Colonic mucosa (tissue), 4 donors: ENCODE measurements at regions not wholly inside any gene's neighbourhood (a gene's known extent, or its start where the extent isn't known, plus 50 kb on each side); places are given as distances from the start of the nearest gene placed in this dataset.

Source experiments
- DNase-seq: peaks from one replicate; pipeline ENCODE4 v3.0.0-alpha.2; 2020
- H3K27ac ChIP-seq: fragments of 200-600 bp; one replicate; pipeline ENCODE4 v1.8.0; 2021
- H3K27me3 ChIP-seq: fragments of 200-600 bp; one replicate; pipeline ENCODE4 v1.8.0; 2021
- H3K36me3 ChIP-seq: fragments of 200-600 bp; one replicate; pipeline ENCODE4 v1.8.0; 2021
- H3K4me1 ChIP-seq: fragments of 200-600 bp; one replicate; pipeline ENCODE4 v1.8.0; 2021; ENCODE audit warnings: mild to moderate bottlenecking
- H3K4me3 ChIP-seq: fragments of 200-600 bp; one replicate; pipeline ENCODE4 v1.8.0; 2021
- H3K9ac ChIP-seq, 2 donors: one replicate each; pipeline ENCODE4 v1.7.0; 2013; ENCODE audit warnings: control low read depth in 2 of 2, low read depth in 2 of 2, low read length in 2 of 2
- H3K9me3 ChIP-seq: fragments of 200-600 bp; one replicate; pipeline ENCODE4 v1.8.0; 2021
- CTCF ChIP-seq: fragments of 200-600 bp; IDR thresholded peaks from one replicate; pipeline ENCODE4 v1.8.0; 2022; ENCODE audit warnings: antibody characterized with exemption, mild to moderate bottlenecking
- intact Hi-C: fragments of 100-400 bp; cut with DNase I; formaldehyde crosslinking; loops from one replicate; pipeline ENCODE4 v1.14.1; 2022
- donor health status: healthy.
- donor health status: DM: no; HTN: no; CAD: no.
- donor health status: DM: no; HTN: no; CAD: no.

GRCh38 chr6:156647140-156647784 is 129.9 kb upstream of the ARID1B start:
- intact Hi-C loops, result no loop called here
- Histone ChIP-seq H3K36me3 (no peaks in the 10 kb centered on the region), H3K27ac (no peak overlapping the region), H3K27me3 (no peaks in the 10 kb centered on the region), H3K4me1 (no peaks in the 10 kb centered on the region), H3K4me3 (no peak overlapping the region), H3K9me3 (no peaks in the 10 kb centered on the region), H3K9ac (no peak overlapping the region)
- DNase-seq, result no peak
- TF ChIP-seq CTCF, result no peak

GRCh38 chr6:156646496-156646895 is 130.7 kb upstream of the ARID1B start:
- H3K4me3 ChIP-seq, result no peak overlapping the region
- H3K27ac ChIP-seq, result no peak overlapping the region
- no peaks in the 10 kb centered on the region for H3K9me3 ChIP-seq
- no peak overlapping the region for H3K9ac ChIP-seq
- H3K27me3 ChIP-seq, result no peaks in the 10 kb centered on the region
- no peak for DNase-seq
- H3K4me1 ChIP-seq, result no peaks in the 10 kb centered on the region
- no peak for TF ChIP-seq CTCF
- intact Hi-C loops, result no loop called here
- H3K36me3 ChIP-seq, result no peaks in the 10 kb centered on the region

- intact Hi-C loops, result no loop called here
- Histone ChIP-seq H3K27me3 (no peaks in the 10 kb centered on the region), H3K4me1 (no peaks in the 10 kb centered on the region), H3K36me3 (no peaks in the 10 kb centered on the region), H3K4me3 (no peak overlapping the region), H3K9ac (no peak overlapping the region), H3K27ac (no peak overlapping the region), H3K9me3 (no peaks in the 10 kb centered on the region)
- no peak for DNase-seq
- TF ChIP-seq CTCF, result no peak
These were observed 132.1 kb upstream of the ARID1B start for GRCh38 chr6:156645097-156645496.

GRCh38 chr6:156639009-156639721 is 138.0 kb upstream of the ARID1B start:
- no peak for DNase-seq

GRCh38 chr6:156638581-156638980 is 138.6 kb upstream of the ARID1B start:
- intact Hi-C loops, result no loop called here
- H3K4me1 ChIP-seq, result peaks cover 9% of the 10 kb centered on the region
- TF ChIP-seq CTCF, result no peak
- H3K27ac ChIP-seq, result no peak overlapping the region
- H3K4me3 ChIP-seq, result no peak overlapping the region
- H3K9me3 ChIP-seq, result no peaks in the 10 kb centered on the region
- H3K36me3 ChIP-seq, result no peaks in the 10 kb centered on the region
- DNase-seq, result no peak
- H3K9ac ChIP-seq, result no peak overlapping the region
- no peaks in the 10 kb centered on the region for H3K27me3 ChIP-seq

More at GRCh38 chr6:156639009-156639721, 138.0 kb upstream of the ARID1B start:
- H3K9me3 ChIP-seq, result no peaks in the 10 kb centered on the region
- intact Hi-C loops, result no loop called here
- H3K4me1 ChIP-seq, result peaks cover 4% of the 10 kb centered on the region
- no peaks in the 10 kb centered on the region for H3K36me3 ChIP-seq
- H3K27me3 ChIP-seq, result no peaks in the 10 kb centered on the region
- no peak overlapping the region for H3K27ac ChIP-seq
- H3K4me3 ChIP-seq, result no peak overlapping the region
- TF ChIP-seq CTCF, result no peak
- H3K9ac ChIP-seq, result no peak overlapping the region
